RKO (cell line): ENCODE measurements at regions not wholly inside any gene's neighbourhood (a gene's known extent, or its start where the extent isn't known, plus 50 kb on each side); places are given as distances from the start of the nearest gene placed in this dataset.

Experiments used
- DNase-seq: peaks from one replicate; pipeline ENCODE4 v3.0.0-alpha.2; 2016; ENCODE audit warnings: low spot score

DNA sequence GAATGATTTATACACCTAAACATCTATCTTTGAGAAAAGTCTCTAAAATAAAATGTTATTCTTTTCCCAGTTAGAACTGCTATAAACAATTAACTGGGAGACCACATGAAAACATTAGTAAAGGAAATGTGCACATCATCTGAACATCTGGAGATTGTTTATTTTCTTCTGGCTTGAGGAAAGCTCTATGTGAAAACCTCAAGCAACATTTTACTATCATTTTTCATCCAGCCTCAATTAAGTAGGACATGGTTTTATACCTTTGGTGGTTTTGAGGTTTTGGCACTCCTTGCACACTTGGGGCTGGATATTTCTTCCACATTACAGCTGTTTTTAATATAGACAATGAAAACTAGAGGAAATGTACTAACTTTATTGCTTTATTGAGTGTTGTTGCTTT, 609.5 kb upstream of the SLC8A1 start:
- DNase-seq, result no peak

DNA sequence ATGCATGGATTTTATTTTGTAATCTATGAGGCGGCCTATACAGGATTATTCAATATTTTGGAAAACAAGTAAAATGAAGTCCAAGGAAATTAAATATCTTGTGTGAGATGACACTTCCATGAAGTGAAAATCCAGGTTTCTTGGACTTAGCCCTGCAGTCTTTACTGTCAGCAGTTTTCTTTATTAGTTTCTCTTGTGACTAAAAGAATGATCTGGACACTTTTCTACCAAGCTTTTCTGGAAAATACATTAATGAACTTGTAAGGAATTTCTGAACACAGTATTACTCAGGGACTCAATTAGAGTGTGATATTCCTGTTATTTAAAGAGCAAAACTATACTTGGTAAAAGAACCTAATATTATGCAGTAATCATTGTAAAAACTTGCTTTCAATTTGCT, 610.4 kb upstream of the SLC8A1 start:
- DNase-seq, result no peak

DNA sequence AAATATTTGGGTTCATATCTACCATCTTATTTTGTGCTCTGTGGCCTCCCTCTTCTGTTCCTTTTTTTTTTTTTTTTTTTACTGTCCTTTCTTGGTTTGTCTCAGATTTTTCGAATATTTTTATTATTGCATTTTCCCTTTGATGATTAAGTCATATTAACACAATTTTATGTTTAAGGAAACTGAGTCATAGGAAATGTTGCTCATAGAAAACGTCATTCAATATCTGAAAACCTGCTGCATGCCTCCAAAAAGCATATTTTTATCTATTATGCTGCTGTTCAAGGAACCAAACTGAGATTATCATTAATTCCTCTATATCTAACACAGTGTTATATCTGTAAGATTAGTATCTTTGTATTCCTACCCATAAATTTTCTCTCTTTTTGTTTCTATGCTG, 614.3 kb upstream of the SLC8A1 start:
- DNase-seq, result no peak

- DNase-seq, result no peak
Measured at GRCh38 chr2:41068740-41069139, 616.9 kb upstream of the SLC8A1 start.

GRCh38 chr2:41078341-41078740, 626.5 kb upstream of the SLC8A1 start:
- DNase-seq, result no peak

- no peak for DNase-seq
Measured at GRCh38 chr2:41079011-41079410, 627.1 kb upstream of the SLC8A1 start.

GRCh38 chr2:41084321-41084720, 632.4 kb upstream of the SLC8A1 start:
- DNase-seq, result no peak

DNA sequence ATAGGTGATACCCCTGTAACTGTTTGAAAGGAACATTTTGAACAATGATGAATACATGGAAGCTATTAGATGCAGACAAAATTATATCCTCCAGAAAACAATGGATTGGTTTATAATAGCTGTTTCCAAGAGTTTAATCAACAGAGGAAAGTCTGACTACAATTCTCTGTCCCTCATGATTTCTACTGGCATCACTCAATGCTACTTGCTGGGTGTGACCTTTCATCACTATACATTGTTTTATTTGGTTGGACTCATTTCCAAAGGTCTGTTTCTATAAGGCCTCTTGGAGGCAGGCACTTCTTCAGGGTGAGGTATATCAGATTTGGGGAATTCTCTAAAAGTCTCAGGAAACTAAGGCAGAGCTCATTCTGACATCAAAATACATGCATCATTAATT, 636.1 kb upstream of the SLC8A1 start:
- DNase-seq, result no peak

GRCh38 chr2:41101281-41101680, 649.4 kb upstream of the SLC8A1 start:
- DNase-seq, result no peak

GRCh38 chr2:41109744-41110143, 657.9 kb upstream of the SLC8A1 start:
- no peak for DNase-seq

DNA sequence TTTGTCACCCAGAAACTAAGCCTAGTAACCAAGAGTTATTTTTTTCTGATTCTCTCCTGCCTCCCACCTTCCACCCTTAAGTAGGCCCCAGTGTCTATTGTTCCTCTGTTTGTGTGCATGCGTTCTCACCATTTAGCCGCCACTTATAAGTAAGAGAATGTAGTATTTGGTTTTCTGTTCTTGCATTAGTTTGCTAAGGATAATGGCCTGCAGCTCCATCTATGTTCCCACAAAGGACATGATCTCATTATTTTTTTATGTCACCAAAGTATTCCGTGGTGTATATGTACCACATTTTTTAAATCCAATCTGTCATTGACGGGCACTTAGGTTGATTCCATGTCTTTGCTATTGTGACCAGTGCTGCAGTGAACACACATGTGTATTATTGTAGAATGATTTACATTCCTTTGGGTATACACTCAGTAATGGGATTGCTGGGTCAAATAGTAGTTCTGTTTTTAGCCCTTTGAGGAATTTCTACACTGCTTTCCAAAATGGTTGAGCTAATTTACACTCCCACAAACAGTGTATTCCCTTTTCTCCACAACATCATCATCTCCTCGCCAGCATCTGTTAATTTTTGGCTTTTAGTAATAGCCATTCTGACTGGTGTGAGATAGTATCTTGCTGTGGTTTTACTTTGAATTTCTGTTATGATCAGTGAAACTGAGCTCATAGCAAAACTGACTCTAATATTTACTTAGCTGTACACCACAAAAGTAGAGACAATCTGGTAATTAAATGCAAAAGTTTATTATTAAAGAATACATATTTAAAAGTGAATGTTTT, 660.1 kb upstream of the SLC8A1 start:
- no peak for DNase-seq

- DNase-seq, result no peak
Measured at GRCh38 chr2:41116106-41116797, 664.4 kb upstream of the SLC8A1 start.

DNA sequence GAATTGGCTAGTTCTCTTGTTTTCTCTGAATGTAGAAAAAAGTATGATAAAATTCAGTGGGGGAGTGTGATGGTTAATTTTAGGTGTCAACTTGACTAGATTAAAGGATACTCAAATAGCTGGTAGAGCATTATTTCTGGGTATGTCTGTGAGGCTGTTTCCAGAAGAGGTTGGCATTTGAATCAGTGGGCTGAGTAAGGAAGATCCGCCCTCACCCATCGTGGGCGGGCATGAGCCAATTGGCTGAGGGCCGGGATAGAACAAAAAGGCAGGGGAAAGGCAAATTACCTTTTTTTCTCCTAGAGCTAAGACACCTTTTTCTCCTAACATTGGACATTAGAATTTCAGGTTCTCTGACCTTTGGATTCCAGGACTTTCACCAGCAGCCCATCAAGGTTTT, 667.6 kb upstream of the SLC8A1 start:
- DNase-seq, result no peak

GRCh38 chr2:41123341-41123740, 671.5 kb upstream of the SLC8A1 start:
- DNase-seq, result no peak

DNA sequence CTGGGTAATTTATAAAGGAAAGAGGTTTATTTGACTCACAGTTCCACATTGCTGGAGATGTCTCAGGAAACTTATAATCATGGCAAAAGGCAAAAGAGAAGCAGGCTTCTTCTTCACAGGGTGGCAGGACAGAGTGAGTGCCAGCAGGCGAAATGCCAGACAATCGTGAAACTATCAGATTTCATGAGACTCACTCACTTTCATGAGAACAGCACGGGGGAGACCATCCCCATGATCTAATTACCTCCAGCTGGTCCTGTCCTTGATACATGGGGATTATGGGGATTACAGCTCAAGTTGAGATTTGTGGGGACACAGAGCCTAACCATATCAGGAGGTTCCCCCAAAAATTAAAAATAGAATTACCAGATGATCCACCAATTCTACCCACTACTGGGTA, 675.5 kb upstream of the SLC8A1 start:
- DNase-seq, result no peak

DNA sequence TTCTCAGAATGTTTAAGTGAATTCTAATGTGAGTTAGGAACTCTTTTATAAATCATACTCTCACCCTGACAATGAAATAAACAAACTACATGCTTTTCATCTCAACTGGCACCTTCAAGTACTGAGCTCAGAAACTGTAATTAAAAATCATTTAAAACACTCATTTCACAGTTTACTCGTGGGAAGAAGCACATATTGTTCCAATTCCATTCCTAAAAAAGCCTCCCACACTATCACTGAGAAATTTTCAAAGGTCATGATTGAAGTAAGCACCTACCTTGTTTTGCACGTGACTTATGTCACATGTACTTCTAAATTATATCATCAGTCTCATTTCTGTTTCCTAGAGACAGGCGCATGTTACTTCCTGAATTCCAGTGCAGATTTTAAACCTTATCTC, 678.1 kb upstream of the SLC8A1 start:
- no peak for DNase-seq

GRCh38 chr2:41137031-41137430, 685.1 kb upstream of the SLC8A1 start:
- DNase-seq, result no peak

DNA sequence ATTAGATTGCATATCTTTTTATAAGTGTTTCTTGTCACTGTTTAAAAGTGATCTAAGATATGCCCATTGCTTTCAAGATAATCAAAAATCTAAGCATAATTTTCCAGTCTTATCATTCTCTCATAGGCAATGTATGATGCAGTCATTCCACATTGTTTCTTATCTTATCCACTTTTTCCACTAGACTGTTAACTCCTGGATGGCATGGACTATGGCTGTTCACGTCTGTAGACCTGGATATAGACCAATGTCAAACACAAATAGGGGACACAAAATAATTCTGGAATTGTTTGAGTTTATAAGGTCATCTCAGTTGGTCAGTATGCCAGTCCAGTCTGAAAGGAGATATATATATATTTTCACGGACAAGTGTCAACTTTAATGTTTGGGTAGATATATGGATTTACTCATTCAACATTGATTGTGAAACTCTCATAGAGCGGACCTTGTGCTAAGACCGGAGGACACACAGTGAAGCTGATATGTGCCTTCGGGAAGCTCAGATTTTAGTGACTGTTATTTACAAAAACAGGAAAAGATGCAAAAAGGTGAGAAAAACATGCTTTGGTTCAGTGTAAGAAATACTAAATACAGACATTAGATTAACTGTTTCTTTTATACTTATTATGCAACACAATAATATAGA, 689.4 kb upstream of the SLC8A1 start:
- DNase-seq, result no peak

DNA sequence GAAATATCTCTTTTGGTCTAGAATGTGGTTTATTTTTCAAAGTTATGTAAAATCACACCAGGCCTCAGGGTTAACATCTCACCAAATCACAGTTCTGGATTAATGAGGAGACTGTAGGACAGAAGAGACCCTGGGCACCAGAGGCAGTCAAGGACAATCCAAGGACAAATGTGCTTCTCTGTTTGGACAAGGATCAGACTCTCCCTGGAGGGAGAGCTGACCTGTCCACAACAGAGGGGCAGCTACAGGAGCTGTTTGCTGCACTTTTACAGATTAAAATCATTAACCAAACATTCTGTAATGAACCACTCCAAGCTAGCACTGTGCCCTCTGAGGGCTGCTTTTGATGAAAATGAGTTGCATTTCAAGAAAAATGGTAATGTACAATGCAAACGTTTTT, 690.6 kb upstream of the SLC8A1 start:
- no peak for DNase-seq

DNA sequence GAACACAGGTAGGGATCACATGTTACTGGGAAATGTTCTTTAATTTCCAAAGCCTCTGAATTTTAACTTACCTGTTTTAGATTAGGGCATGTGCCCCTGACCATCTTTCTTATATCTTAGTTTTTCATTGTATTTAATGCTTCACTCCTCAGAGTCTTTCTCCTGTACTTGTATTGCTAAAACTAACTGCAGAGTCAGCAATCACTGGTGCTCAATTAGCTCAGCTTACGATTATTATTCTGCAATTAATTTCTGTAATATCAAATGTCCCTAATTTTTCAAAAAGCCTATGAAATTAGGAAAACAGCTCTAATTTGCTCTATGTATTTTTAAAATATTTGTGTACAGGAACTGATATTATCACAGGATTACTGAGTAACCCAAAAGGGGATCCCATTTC, 693.2 kb upstream of the SLC8A1 start:
- DNase-seq, result no peak

GRCh38 chr2:41149054-41149453, 697.2 kb upstream of the SLC8A1 start:
- no peak for DNase-seq

GRCh38 chr2:41151746-41152145, 699.9 kb upstream of the SLC8A1 start:
- DNase-seq, result no peak

- DNase-seq, result no peak
Measured at GRCh38 chr2:41152318-41152717, 700.4 kb upstream of the SLC8A1 start.
